SK-N-SH treated with all-trans-retinoic acid at 6 μM for 48 hours (cell line): ENCODE measurements at regions not wholly inside any gene's neighbourhood (a gene's known extent, or its start where the extent isn't known, plus 50 kb on each side); places are given as distances from the start of the nearest gene placed in this dataset.

Experiments used
- ARNTL ChIP-seq: fragments of 450-650 bp; formaldehyde crosslinking; IDR thresholded peaks from 2 replicates; pipeline ENCODE4 v1.5.0; 2020; ENCODE audit warnings: low read depth, mild to moderate bottlenecking, moderate library complexity, borderline replicate concordance
- OSR1 ChIP-seq: fragments of 250-450 bp; sonication (Bioruptor Pico); IDR thresholded peaks from 2 replicates; pipeline ENCODE4 v1.8.0; 2022; ENCODE audit warnings: moderate library complexity, mild to moderate bottlenecking, inconsistent platforms
- PATZ1 ChIP-seq: fragments of 250-450 bp; sonication (Bioruptor Pico); IDR thresholded peaks from 2 replicates; pipeline ENCODE4 v1.8.0; 2020; ENCODE audit warnings: mild to moderate bottlenecking, moderate library complexity, borderline replicate concordance
- RARB ChIP-seq: fragments of 250-450 bp; sonication (Bioruptor Pico); IDR thresholded peaks from 2 replicates; pipeline ENCODE4 v1.8.0; 2021; ENCODE audit warnings: mild to moderate bottlenecking, moderate library complexity
- SNAI2 ChIP-seq: fragments of 250-450 bp; sonication (Bioruptor Pico); IDR thresholded peaks from 2 replicates; pipeline ENCODE4 v1.5.0; 2020; ENCODE audit warnings: mild to moderate bottlenecking, moderate library complexity
- TOX ChIP-seq: fragments of 250-450 bp; sonication (Bioruptor Pico); IDR thresholded peaks from 2 replicates; pipeline ENCODE4 v1.8.0; 2021; ENCODE audit warnings: mild to moderate bottlenecking, moderate library complexity, borderline replicate concordance
- ZC3H10 ChIP-seq: fragments of 250-450 bp; sonication (Bioruptor Pico); IDR thresholded peaks from 2 replicates; pipeline ENCODE4 v1.5.1; 2021; ENCODE audit warnings: mild to moderate bottlenecking, moderate library complexity
- ZFP30 ChIP-seq: fragments of 450-650 bp; formaldehyde crosslinking; IDR thresholded peaks from 2 replicates; pipeline ENCODE4 v1.5.0; 2022; ENCODE audit warnings: mild to moderate bottlenecking, moderate library complexity
- TF ChIP-seq, protein P1 (sequence below): fragments of 250-450 bp; sonication (Bioruptor Pico); IDR thresholded peaks from 2 replicates; pipeline ENCODE4 v1.5.1; 2020; ENCODE audit warnings: low read depth, mild to moderate bottlenecking, moderate library complexity

GRCh38 chr13:31910633-31911032 is 120.9 kb upstream of the FRY start:
- TF ChIP-seq ZFP30, result no peak
- TF ChIP-seq ARNTL, result no peak
- no peak for TF ChIP-seq PATZ1 (CRISPR knock-in tag)
- TF ChIP-seq TOX (CRISPR knock-in tag), result no peak
- TF ChIP-seq SNAI2 (CRISPR knock-in tag), result no peak
- TF ChIP-seq OSR1 (CRISPR knock-in tag), result no peak
- TF ChIP-seq, protein P1, sequence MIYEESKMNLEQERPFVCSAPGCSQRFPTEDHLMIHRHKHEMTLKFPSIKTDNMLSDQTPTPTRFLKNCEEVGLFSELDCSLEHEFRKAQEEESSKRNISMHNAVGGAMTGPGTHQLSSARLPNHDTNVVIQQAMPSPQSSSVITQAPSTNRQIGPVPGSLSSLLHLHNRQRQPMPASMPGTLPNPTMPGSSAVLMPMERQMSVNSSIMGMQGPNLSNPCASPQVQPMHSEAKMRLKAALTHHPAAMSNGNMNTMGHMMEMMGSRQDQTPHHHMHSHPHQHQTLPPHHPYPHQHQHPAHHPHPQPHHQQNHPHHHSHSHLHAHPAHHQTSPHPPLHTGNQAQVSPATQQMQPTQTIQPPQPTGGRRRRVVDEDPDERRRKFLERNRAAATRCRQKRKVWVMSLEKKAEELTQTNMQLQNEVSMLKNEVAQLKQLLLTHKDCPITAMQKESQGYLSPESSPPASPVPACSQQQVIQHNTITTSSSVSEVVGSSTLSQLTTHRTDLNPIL (CRISPR knock-in tag), result no peak
- no peak for TF ChIP-seq ZC3H10
- TF ChIP-seq RARB (CRISPR knock-in tag), result no peak
